ENCODE measurements at regions not wholly inside any gene's neighbourhood (a gene's known extent, or its start where the extent isn't known, plus 50 kb on each side); places are given as distances from the start of the nearest gene placed in this dataset.
"Not testable (repeated sequence)": the region's sequence is repeated elsewhere in the genome, so short reads cannot be mapped to it uniquely, and the experiment has no call there.

- DNase-seq, result no peak
Measured at GRCh38 chr11:82043316-82043715, 690.3 kb downstream of the FAM181B start.

DNA sequence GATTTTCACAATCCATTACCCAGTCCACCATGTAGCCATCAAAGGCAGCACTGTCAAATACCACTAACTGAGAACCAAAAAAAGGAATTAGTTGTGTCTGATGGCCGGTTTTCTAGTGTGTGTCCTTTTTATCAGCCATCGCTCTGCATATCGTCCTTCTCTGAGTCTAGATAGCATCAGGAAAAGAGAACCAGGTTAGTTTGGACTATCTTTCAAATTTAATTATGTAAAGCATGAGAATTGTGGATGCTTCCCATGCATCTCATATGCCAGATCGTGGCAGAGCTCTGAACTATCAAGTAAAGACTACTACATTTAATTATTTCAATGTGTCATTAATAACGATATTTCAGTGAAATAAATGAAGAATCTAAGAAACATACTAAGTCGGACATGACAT, 691.9 kb downstream of the FAM181B start:
- no peak for DNase-seq

- no peak for DNase-seq
Measured at GRCh38 chr11:82038154-82038553, 695.5 kb downstream of the FAM181B start.

DNA sequence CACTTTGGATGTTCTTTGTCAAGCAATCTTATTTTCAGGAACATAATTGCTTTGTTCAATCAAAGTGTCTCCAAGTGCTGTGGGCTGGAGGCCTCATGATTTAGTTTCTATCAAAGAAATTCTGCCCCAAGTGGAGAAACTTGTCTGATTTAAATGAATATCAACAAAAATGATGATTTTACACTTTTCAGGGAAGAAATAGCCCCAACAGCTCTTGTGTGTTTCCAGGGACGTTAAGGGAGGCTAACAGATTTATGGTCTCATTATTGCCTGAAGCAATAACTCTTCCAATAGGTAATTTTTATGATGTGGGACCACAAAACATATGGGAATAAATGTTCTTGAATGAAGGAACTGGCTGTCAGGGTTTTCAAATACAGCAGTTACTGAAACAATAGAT, 699.1 kb downstream of the FAM181B start:
- DNase-seq, result no peak

GRCh38 chr11:82027335-82027734, 706.3 kb downstream of the FAM181B start:
- not testable (repeated sequence) for DNase-seq

DNA sequence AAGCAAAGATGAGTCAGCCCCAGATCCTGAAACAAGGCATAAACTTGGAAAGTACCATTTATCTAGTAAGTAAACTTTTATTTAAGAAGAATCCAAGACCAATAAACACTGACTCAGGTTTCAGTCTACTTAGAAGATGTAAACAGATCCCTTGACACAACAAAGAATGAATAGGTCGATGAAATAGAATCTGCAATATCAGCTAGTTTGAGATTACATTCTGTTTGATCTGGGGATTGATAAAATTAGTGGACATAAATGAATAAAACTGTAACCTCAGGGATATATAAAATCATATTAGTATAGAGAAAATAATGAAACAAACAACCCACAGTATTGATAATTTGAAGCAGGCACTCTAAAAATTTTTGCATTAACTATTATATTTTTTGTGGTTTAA, 708.9 kb downstream of the FAM181B start:
- DNase-seq, result no peak

GRCh38 chr11:82012276-82012675, 721.4 kb downstream of the FAM181B start:
- no peak for DNase-seq

DNA sequence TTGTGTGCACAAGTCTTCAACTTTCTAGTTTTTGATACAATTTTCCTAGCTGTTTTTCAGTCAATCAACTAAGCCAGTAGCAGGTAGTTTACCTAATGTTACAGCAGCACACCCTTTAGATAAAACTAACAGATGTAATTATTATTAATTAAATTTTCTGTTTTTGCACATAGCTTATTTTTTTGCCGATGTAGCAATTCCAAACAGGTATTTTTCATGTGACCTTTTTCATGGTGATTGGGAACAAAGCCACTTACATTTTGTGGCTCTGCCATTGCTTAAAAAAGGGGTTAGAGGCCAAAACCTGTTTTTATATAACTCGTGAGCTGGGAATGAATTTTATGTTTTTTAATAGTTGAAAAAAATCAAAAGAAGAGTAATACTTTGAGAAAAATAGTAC, 724.5 kb downstream of the FAM181B start:
- no peak for DNase-seq

DNA sequence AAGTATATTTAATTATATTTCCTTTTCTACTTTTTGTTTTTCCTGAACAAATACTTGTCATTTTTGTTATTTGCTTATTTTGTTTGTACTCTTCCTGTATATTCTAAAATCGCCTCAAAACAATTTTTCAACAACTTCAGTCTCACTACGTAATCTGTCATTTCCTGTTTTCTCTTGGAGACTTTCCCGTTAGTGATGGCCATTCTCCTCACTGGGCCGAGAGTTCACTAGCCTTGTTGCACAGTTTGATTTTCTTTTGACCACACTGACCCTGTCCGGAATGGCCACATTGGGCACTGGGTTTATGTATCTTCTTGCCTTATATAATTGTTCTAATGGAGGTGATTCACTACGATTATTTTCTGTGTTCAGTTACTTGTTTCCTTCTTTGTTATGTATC, 726.1 kb downstream of the FAM181B start:
- DNase-seq, result no peak

GRCh38 chr11:82004537-82005213, 729.0 kb downstream of the FAM181B start:
- no peak for DNase-seq

DNA sequence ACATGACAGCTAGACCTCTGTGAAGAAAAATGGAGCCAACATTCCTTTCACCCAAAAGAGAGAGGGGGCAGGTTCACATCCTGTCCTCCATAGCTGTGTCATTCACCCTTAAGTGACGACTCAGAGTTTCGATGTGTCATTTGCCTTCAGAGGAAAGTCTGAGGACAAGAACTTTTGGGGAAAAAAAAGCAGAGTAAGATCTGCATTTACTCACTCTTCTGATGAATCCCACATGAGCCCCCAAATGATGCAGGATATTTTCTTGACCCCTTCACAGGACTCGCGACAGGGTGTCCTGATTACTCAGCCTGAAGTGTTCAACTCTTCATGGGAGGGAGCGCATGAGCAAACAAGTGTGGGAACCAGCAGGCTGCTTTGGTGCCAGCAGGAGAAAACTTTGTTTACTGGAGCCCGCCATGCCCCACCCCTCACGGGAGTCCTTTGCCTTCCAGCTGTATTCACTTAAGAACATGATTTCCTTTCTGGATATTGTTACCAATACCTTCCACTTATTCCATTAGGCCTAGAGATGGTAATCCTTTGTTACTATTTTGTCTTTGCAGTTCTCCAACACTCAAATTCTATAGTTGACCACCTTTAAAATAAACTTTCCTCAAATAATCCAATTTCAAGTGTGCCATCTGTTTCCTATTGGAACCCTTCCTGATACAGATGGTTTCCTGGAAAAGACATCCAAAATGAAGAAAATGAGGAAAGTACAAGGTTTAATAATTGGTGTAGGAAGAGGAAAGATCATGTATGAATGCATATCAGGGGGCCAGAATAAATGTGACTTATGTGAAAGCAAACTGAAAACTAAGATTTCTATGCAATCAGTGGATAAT, 729.8 kb downstream of the FAM181B start:
- no peak for DNase-seq

DNA sequence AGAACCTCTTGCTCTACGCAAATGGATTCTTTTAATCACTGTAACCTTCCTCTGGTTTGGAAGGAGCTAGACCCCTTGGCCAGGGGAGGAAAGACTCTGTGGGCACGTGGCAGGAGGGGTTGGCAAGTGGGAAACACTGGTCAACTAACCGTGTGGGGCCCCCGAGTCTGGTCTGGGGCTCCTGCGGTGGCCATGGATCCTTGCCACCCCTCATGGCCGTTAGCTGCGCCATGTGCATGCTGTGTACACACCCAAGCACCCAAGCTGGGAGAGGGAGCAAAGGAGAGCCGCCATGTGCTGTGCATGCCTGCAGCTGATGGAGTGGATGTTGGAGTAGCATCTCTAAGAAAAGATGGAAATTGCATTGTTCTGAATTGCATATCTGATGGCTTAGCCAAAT, 730.6 kb downstream of the FAM181B start:
- DNase-seq, result no peak

DNA sequence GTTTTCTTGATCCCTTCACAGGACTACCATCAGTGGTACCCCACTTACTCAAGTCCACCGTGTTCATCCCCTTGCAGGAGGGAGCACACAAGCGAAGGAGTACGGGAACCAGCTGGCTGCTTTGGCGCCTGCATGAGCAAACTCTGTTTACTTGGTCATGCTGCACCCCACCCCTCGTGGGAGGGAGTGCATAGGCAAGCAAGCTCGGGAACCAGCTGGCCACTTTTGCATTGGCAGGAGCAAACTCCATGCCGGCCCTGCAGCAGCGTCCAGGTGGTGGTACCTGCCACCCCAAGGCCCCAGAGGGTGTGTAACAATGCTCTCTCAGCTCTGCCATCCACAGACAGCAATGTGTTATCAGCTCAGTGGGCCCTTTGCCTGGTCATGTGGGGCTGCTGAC, 737.8 kb downstream of the FAM181B start:
- no peak for DNase-seq

DNA sequence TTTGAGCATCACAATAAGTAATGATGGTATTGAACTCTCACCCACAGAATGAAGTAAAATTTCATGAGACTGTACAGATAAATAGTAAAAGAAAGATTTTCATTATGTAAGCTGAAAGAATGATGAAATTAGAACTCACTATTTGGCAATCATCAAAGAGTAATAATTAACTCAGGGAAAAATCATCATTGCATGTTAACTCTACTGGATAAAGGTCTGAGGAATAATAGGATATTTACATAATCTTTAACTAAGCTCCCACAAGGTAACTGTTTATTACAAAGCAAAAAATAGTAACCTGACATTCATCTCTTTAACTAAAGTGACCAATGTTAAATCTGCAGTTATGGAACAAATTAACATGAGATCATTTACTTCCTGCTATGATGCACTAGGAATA, 739.9 kb downstream of the FAM181B start:
- no peak for DNase-seq

DNA sequence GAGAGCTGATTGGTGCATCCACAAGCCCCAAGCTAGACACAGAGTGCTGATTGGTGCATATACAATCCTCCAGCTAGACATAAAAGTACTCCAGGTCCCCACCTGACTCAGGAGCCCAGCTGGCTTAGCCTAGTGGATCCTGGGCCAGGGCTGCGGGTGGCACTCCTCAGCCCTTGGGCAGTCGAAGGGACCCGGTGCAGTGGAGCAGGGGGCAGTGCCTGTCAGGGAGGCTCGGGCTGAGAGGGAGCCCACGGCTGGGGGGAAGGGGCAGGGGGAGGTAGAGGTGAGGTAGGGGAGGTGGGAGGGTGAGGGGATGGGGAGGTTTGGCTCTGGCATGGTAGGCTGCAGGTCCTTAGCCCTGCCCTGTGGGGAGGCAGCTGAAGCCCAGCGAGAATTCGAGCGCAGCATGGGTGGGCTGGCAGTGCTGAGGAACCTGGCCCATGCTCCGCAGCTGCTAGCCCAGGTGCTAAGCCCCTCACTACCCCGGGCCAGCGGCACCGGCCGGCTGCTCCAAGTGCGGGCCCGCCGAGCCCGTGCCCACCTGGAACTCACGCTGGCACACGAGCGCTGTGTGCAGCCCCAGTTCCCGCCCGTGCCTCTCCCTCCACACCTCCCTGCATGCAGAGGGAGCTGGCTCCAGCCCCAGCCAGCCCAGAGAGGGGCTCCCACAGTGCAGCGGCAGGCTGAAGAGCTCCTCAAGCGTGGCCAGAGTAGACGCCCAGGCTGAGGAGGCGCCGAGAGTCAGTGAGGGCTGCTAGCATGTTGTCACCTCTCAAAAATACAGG, 742.8 kb downstream of the FAM181B start:
- DNase-seq, result no peak

GRCh38 chr11:81989093-81989492, 744.6 kb downstream of the FAM181B start:
- no peak for DNase-seq

GRCh38 chr11:81987829-81988472, 745.7 kb downstream of the FAM181B start:
- DNase-seq, result no peak

- DNase-seq, result no peak
Measured at GRCh38 chr11:81986556-81987161, 747.0 kb downstream of the FAM181B start.

DNA sequence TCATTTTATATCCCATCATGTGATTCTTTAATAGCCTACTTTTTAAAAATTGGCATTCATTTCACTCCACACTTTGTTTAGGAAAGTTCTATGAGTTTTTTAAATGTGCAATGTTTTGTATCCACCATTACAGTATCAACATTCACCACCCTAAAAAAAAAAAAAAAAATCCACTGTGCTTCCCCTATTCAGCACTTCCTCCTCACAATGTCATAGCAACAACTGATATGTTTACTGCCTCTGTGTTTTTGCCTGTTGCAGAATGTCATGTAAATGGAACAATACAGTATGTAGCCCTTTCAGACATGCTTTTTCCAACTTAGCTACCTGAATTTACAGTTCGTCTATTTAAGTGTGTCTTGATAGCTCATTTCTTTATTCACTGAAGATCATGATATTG, 754.2 kb downstream of the FAM181B start:
- no peak for DNase-seq

GRCh38 chr11:81975261-81975900, 758.3 kb downstream of the FAM181B start:
- DNase-seq, result no peak

GRCh38 chr11:81970886-81971285, 762.8 kb downstream of the FAM181B start:
- DNase-seq, result no peak

- no peak for DNase-seq
Measured at GRCh38 chr11:81967242-81967641, 766.4 kb downstream of the FAM181B start.
